Iris pigment epithelial cell (primary cell): ENCODE measurements at regions not wholly inside any gene's neighbourhood (a gene's known extent, or its start where the extent isn't known, plus 50 kb on each side); places are given as distances from the start of the nearest gene placed in this dataset.
"Not testable (repeated sequence)": the region's sequence is repeated elsewhere in the genome, so short reads cannot be mapped to it uniquely, and the experiment has no call there.

Experiments used
- DNase-seq: peaks from one replicate; pipeline ENCODE4 v3.0.0-alpha.2; 2011; ENCODE audit warnings: low read depth

GRCh38 chr16:29274055-29275035, 132.2 kb downstream of the NPIPB11 start:
- DNase-seq: not testable (repeated sequence)

- peak; percentile 41 for DNase-seq
These were observed 133.0 kb downstream of the NPIPB11 start for GRCh38 chr16:29273298-29274054.

GRCh38 chr16:29271721-29272675, 134.5 kb downstream of the NPIPB11 start:
- peak; percentile 88 for DNase-seq

- not testable (repeated sequence) for DNase-seq
These were observed 135.6 kb downstream of the NPIPB11 start for GRCh38 chr16:29270923-29271322.

GRCh38 chr16:29270033-29270432, 136.5 kb downstream of the NPIPB11 start:
- DNase-seq: not testable (repeated sequence)

- peak; percentile 84 for DNase-seq
These were observed 137.2 kb downstream of the NPIPB11 start for GRCh38 chr16:29269192-29269811.

GRCh38 chr16:29268785-29269191, 137.7 kb downstream of the NPIPB11 start:
- not testable (repeated sequence) for DNase-seq

GRCh38 chr16:29268348-29268747, 138.2 kb downstream of the NPIPB11 start:
- DNase-seq: not testable (repeated sequence)

- DNase-seq: not testable (repeated sequence)
These were observed 138.6 kb downstream of the NPIPB11 start for GRCh38 chr16:29267891-29268290.

- DNase-seq: not testable (repeated sequence)
These were observed 139.4 kb downstream of the NPIPB11 start for GRCh38 chr16:29267055-29267619.

- DNase-seq: peak; percentile 92
These were observed 139.9 kb downstream of the NPIPB11 start for GRCh38 chr16:29266612-29267011.

- DNase-seq: peak; percentile 98
These were observed 141.2 kb downstream of the NPIPB11 start for GRCh38 chr16:29265255-29265853.

- not testable (repeated sequence) for DNase-seq
These were observed 142.3 kb downstream of the NPIPB11 start for GRCh38 chr16:29264080-29264837.

- not testable (repeated sequence) for DNase-seq
These were observed 143.8 kb downstream of the NPIPB11 start for GRCh38 chr16:29262725-29263124.

GRCh38 chr16:29261427-29262248, 144.9 kb downstream of the NPIPB11 start:
- peak; percentile 40 for DNase-seq

GRCh38 chr16:29260683-29261426, 145.7 kb downstream of the NPIPB11 start:
- not testable (repeated sequence) for DNase-seq

GRCh38 chr16:29259635-29260457, 146.7 kb downstream of the NPIPB11 start:
- not testable (repeated sequence) for DNase-seq
